HepG2 (cell line): ENCODE measurements at regions not wholly inside any gene's neighbourhood (a gene's known extent, or its start where the extent isn't known, plus 50 kb on each side); places are given as distances from the start of the nearest gene placed in this dataset.
"Not testable (repeated sequence)": the region's sequence is repeated elsewhere in the genome, so short reads cannot be mapped to it uniquely, and the experiment has no call there.

Experiments used
- ATAC-seq: fragments of 200-7000 bp; cut with Tn5 transposase; 3 replicates; pipeline ENCODE4 v1.9.1; 2020; ENCODE audit warnings: mild to moderate bottlenecking, moderate library complexity
- BruUV-seq: library from RNA; stranded (reverse); fragments of 400-500 nt; replicated peaks from 2 replicates; lab custom pipeline; 2021; lab: Mats Ljungman, UMichigan
- CTCF ChIA-PET: fragments of 300-600 bp; formaldehyde crosslinking; extraction: SDS; loops from one replicate; lab custom pipeline; 2021; ENCODE audit warnings: low total read pairs, inconsistent platforms, low intra/inter-chr PET ratio; lab: Yijun Ruan, JAX
- POLR2A ChIA-PET: fragments of 350-600 bp; sonication (Branson Sonifier 250); formaldehyde crosslinking; loops from one replicate; lab custom pipeline; 2020; ENCODE audit warnings: antibody characterized with exemption, inconsistent platforms; lab: Yijun Ruan, JAX
- DNase-seq: peaks from one replicate; pipeline ENCODE4 v3.0.0-alpha.2; 2015; ENCODE audit warnings: low spot score
- FAIRE-seq: peaks from 3 replicates; lab custom pipeline; 2011; peaks lifted over from hg19 to GRCh38; lab: Jason Lieb, UNC
- H2AFZ ChIP-seq: one replicate; pipeline ENCODE4 v1.6.1; 2011; ENCODE audit warnings: low read length, inconsistent platforms
- H3K27ac ChIP-seq: fragments of 300-600 bp; 3 replicates; pipeline ENCODE4 v1.8.0; 2011; ENCODE audit warnings: mixed run types, mild to moderate bottlenecking, mixed read lengths, low read length, inconsistent platforms; ENCODE audit not compliant: insufficient read depth; ENCODE audit errors: extremely low read length
- H3K27me3 ChIP-seq, 2 experiments: fragments of 200-600 bp in 1 of 2; 2 replicates in 1 of 2; 3 replicates in 1 of 2; pipeline versions ENCODE4 v1.6.0 to v1.8.0; 2011; ENCODE audit warnings: low read length in 2 of 2, mild to moderate bottlenecking in 2 of 2, moderate library complexity in 2 of 2, inconsistent platforms in 1 of 2; ENCODE audit not compliant: insufficient read depth in 2 of 2, control insufficient read depth in 1 of 2
- H3K36me3 ChIP-seq, 2 experiments: fragments of 200-600 bp in 1 of 2; replicated peaks in 1 of 2; 2 replicates in 1 of 2; 3 replicates in 1 of 2; pipeline versions ENCODE4 v1.5.1 to v1.8.0; 2011; ENCODE audit warnings: low read length in 2 of 2, inconsistent platforms in 1 of 2; ENCODE audit not compliant: insufficient read depth in 2 of 2, control insufficient read depth in 1 of 2
- H3K4me1 ChIP-seq: 2 replicates; pipeline ENCODE4 v1.5.1; 2012; ENCODE audit warnings: low read length, inconsistent platforms; ENCODE audit not compliant: insufficient read depth
- H3K4me2 ChIP-seq: 2 replicates; pipeline ENCODE4 v1.6.0; 2011; ENCODE audit warnings: low read depth, low read length, inconsistent platforms
- H3K4me3 ChIP-seq, 3 experiments: fragments of 200-600 bp in 1 of 3; sonication (generic), shearing (Covaris generic) in 1 of 3; replicated peaks in 1 of 3; 2 replicates each; pipeline ENCODE4 v1.5.1; 2011 to 2016; ENCODE audit warnings: low read length in 3 of 3, inconsistent platforms in 2 of 3, low read depth in 2 of 3, mild to moderate bottlenecking in 2 of 3, control low read depth in 1 of 3, mixed read lengths in 1 of 3; ENCODE audit not compliant: insufficient read depth in 1 of 3
- H3K79me2 ChIP-seq: one replicate; pipeline ENCODE4 v1.6.1; 2011; ENCODE audit warnings: low read length, inconsistent platforms; ENCODE audit not compliant: insufficient read depth
- H3K9ac ChIP-seq: 2 replicates; pipeline ENCODE4 v1.6.0; 2011; ENCODE audit warnings: mild to moderate bottlenecking, low read depth, low read length, inconsistent platforms; ENCODE audit not compliant: insufficient read depth
- H3K9me3 ChIP-seq: 2 replicates; pipeline ENCODE4 v1.5.1; 2012; ENCODE audit warnings: mild to moderate bottlenecking, low read length
- H4K20me1 ChIP-seq: 2 replicates; pipeline ENCODE4 v1.6.0; 2011; ENCODE audit warnings: inconsistent platforms, mild to moderate bottlenecking, low read length, moderate library complexity; ENCODE audit not compliant: insufficient read depth
- DMTF1 ChIP-seq: sonication (generic); formaldehyde crosslinking; IDR thresholded peaks from 2 replicates; pipeline ENCODE4 v1.4.0; 2020; ENCODE audit warnings: mild to moderate bottlenecking, missing genetic modification reagents
- FOXO1 ChIP-seq: sonication (generic); formaldehyde crosslinking; IDR thresholded peaks from 2 replicates; pipeline ENCODE4 v1.4.0; 2020; ENCODE audit warnings: missing genetic modification reagents
- KLF16 ChIP-seq, 2 experiments: sonication (generic) in 1 of 2; formaldehyde crosslinking in 1 of 2; IDR thresholded peaks; 2 replicates each; pipeline versions ENCODE4 v1.6.1 to v1.8.0; 2016 to 2023; ENCODE audit warnings: missing genetic modification reagents in 2 of 2, missing compliant biosample characterization in 1 of 2
- NKX3-1 ChIP-seq: sonication (generic); formaldehyde crosslinking; IDR thresholded peaks from 2 replicates; pipeline ENCODE4 v1.5.0; 2020; ENCODE audit warnings: missing genetic modification reagents
- RBFOX2 ChIP-seq: fragments of 200-400 bp; formaldehyde crosslinking; IDR thresholded peaks from 2 replicates; pipeline ENCODE4 v1.6.1; 2017; ENCODE audit warnings: low read depth, mild to moderate bottlenecking, low read length
- ZNF12 ChIP-seq: sonication (generic); formaldehyde crosslinking; IDR thresholded peaks from 2 replicates; pipeline ENCODE4 v1.5.0; 2020; ENCODE audit warnings: missing genetic modification reagents
- ZNF510 ChIP-seq: sonication (generic); formaldehyde crosslinking; IDR thresholded peaks from 2 replicates; pipeline ENCODE4 v1.4.0; 2020; ENCODE audit warnings: low read depth, mild to moderate bottlenecking, missing genetic modification reagents
- ZNF556 ChIP-seq: sonication (generic); formaldehyde crosslinking; IDR thresholded peaks from 2 replicates; pipeline ENCODE4 v1.4.0; 2020; ENCODE audit warnings: mild to moderate bottlenecking, missing genetic modification reagents, borderline replicate concordance
- WGBS: methylation state at CpG from one replicate; pipeline ENCODE4 v1.1.6; 2017; ENCODE audit warnings: low lambda C conversion rate; 5-methylcytosine and 5-hydroxymethylcytosine counted together
- in situ Hi-C: cut with HindIII; loops from 2 replicates; pipeline ENCODE4 v1.10.0; 2017; ENCODE audit warnings: low pct_unique_long_range_greater_than_20kb; ENCODE audit not compliant: extremely low pct_ligation_motif_present
- intact Hi-C: fragments of 100-400 bp; cut with micrococcal nuclease; formaldehyde crosslinking; loops from one replicate; pipeline ENCODE4 v1.10.0; 2022; ENCODE audit not compliant: unreplicated experiment
- TF ChIP-seq, protein P1 (sequence below): sonication (generic); formaldehyde crosslinking; IDR thresholded peaks from 2 replicates; pipeline ENCODE4 v1.4.0; 2020; ENCODE audit warnings: missing genetic modification reagents, borderline replicate concordance
- TF ChIP-seq, protein P2 (sequence below): sonication (generic); formaldehyde crosslinking; conservative IDR thresholded peaks from 2 replicates; pipeline ENCODE4 v1.8.1; 2023; ENCODE audit warnings: missing genetic modification reagents

DNA sequence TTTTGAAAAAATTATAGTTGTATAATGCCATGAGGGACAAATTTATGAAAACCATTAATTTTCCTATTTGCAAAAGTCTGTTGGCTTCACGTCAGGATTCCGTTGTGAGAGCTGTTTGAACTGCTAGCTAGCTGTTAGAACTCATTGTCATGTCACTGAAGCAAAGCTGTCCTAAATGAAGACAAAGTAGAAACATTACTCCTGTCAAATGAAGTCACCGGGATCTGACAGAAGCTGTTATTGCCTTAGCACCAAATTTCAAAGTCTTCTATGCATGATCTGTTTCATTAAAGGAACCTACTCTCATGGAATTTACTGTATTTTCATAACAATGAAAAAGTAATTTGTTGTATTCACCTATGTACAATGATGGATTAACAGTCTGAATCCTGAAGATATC, 479.8 kb downstream of the PLOD2 start (continued):
- TF ChIP-seq DMTF1 (CRISPR knock-in tag) (no peak), KLF16 (CRISPR knock-in tag; IDR thresholded peaks at IDR 0.05) (no peak), FOXO1 (CRISPR knock-in tag) (no peak), ZNF556 (CRISPR knock-in tag) (no peak), NKX3-1 (CRISPR knock-in tag) (no peak), RBFOX2 (no peak), ZNF12 (CRISPR knock-in tag) (no peak), ZNF510 (CRISPR knock-in tag) (no peak)
- TF ChIP-seq, protein P1, sequence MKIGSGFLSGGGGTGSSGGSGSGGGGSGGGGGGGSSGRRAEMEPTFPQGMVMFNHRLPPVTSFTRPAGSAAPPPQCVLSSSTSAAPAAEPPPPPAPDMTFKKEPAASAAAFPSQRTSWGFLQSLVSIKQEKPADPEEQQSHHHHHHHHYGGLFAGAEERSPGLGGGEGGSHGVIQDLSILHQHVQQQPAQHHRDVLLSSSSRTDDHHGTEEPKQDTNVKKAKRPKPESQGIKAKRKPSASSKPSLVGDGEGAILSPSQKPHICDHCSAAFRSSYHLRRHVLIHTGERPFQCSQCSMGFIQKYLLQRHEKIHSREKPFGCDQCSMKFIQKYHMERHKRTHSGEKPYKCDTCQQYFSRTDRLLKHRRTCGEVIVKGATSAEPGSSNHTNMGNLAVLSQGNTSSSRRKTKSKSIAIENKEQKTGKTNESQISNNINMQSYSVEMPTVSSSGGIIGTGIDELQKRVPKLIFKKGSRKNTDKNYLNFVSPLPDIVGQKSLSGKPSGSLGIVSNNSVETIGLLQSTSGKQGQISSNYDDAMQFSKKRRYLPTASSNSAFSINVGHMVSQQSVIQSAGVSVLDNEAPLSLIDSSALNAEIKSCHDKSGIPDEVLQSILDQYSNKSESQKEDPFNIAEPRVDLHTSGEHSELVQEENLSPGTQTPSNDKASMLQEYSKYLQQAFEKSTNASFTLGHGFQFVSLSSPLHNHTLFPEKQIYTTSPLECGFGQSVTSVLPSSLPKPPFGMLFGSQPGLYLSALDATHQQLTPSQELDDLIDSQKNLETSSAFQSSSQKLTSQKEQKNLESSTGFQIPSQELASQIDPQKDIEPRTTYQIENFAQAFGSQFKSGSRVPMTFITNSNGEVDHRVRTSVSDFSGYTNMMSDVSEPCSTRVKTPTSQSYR: no peak
- TF ChIP-seq, protein P2, sequence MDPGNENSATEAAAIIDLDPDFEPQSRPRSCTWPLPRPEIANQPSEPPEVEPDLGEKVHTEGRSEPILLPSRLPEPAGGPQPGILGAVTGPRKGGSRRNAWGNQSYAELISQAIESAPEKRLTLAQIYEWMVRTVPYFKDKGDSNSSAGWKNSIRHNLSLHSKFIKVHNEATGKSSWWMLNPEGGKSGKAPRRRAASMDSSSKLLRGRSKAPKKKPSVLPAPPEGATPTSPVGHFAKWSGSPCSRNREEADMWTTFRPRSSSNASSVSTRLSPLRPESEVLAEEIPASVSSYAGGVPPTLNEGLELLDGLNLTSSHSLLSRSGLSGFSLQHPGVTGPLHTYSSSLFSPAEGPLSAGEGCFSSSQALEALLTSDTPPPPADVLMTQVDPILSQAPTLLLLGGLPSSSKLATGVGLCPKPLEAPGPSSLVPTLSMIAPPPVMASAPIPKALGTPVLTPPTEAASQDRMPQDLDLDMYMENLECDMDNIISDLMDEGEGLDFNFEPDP (CRISPR knock-in tag): no peak

GRCh38 chr3:145687978-145688377, 473.0 kb downstream of the PLOD2 start:
- H3K4me2 ChIP-seq, H3K9me3 ChIP-seq, in situ Hi-C loops, H3K27me3 ChIP-seq, H4K20me1 ChIP-seq, H3K4me3 ChIP-seq, DNase-seq, H3K9ac ChIP-seq, H3K4me1 ChIP-seq, CTCF ChIA-PET, intact Hi-C loops, FAIRE-seq, H3K79me2 ChIP-seq, H3K36me3 ChIP-seq, BruUV-seq, H3K27ac ChIP-seq, ATAC-seq, POLR2A ChIA-PET, H2AFZ ChIP-seq: not testable (repeated sequence)
- WGBS: 50% methylated on average over 3 of the region's 3 CpGs
